Neuronal stem cell (in vitro differentiated cells): ENCODE measurements at regions not wholly inside any gene's neighbourhood (a gene's known extent, or its start where the extent isn't known, plus 50 kb on each side); places are given as distances from the start of the nearest gene placed in this dataset.
"Not testable (repeated sequence)": the region's sequence is repeated elsewhere in the genome, so short reads cannot be mapped to it uniquely, and the experiment has no call there.

Experiments
- DNase-seq: peaks from one replicate; pipeline ENCODE4 v3.0.0-alpha.2; 2013; ENCODE audit warnings: low spot score
- H2AFZ ChIP-seq: one replicate; pipeline ENCODE4 v1.6.1; 2013; ENCODE audit warnings: mild to moderate bottlenecking, low read length, inconsistent platforms
- H2AK5ac ChIP-seq: 2 replicates; pipeline ENCODE4 v1.6.1; 2013; ENCODE audit warnings: low read depth, mild to moderate bottlenecking, inconsistent platforms, low read length, moderate library complexity, mixed read lengths
- H2BK120ac ChIP-seq: 2 replicates; pipeline ENCODE4 v1.6.1; 2013; ENCODE audit warnings: low read depth, mild to moderate bottlenecking, inconsistent platforms, low read length, moderate library complexity, mixed read lengths
- H2BK12ac ChIP-seq: one replicate; pipeline ENCODE4 v1.6.1; 2013; ENCODE audit warnings: low read length, inconsistent platforms
- H2BK15ac ChIP-seq: 2 replicates; pipeline ENCODE4 v1.6.1; 2013; ENCODE audit warnings: mild to moderate bottlenecking, low read length, inconsistent platforms, mixed read lengths
- H2BK5ac ChIP-seq: one replicate; pipeline ENCODE4 v1.6.1; 2013; ENCODE audit warnings: inconsistent platforms, mild to moderate bottlenecking, low read length, moderate library complexity
- H3K14ac ChIP-seq: one replicate; pipeline ENCODE4 v1.6.1; 2013; ENCODE audit warnings: low read length, inconsistent platforms
- H3K18ac ChIP-seq: 2 replicates; pipeline ENCODE4 v1.6.1; 2013; ENCODE audit warnings: low read length, inconsistent platforms
- H3K23ac ChIP-seq: 2 replicates; pipeline ENCODE4 v1.6.1; 2013; ENCODE audit warnings: low read depth, mild to moderate bottlenecking, mixed read lengths, low read length, inconsistent platforms; ENCODE audit not compliant: poor library complexity
- H3K27ac ChIP-seq: replicated peaks from 3 replicates; pipeline ENCODE4 v1.5.1; 2013; ENCODE audit warnings: low read length, inconsistent platforms
- H3K27me3 ChIP-seq, 3 experiments: 2 replicates each; pipeline ENCODE4 v1.6.1; 2013; ENCODE audit warnings: low read length in 3 of 3, mild to moderate bottlenecking in 2 of 3, inconsistent platforms in 1 of 3, low read depth in 1 of 3, mixed read lengths in 1 of 3, moderate library complexity in 1 of 3; ENCODE audit not compliant: control insufficient read depth in 3 of 3, insufficient read depth in 3 of 3
- H3K36me3 ChIP-seq, 2 donors: replicated peaks in 1 of 2; 2 replicates each; pipeline ENCODE4 v1.6.1; 2013; ENCODE audit warnings: low read length in 2 of 2; ENCODE audit not compliant: control insufficient read depth in 2 of 2, insufficient read depth in 2 of 2
- H3K4ac ChIP-seq: 2 replicates; pipeline ENCODE4 v1.6.1; 2013; ENCODE audit warnings: inconsistent platforms, mild to moderate bottlenecking, low read length, moderate library complexity
- H3K4me1 ChIP-seq, 2 donors: 1 replicate in 1 of 2; 2 replicates in 1 of 2; pipeline ENCODE4 v1.6.1; 2013; ENCODE audit warnings: low read length in 2 of 2, low read depth in 1 of 2; ENCODE audit not compliant: control insufficient read depth in 2 of 2, insufficient read depth in 1 of 2
- H3K4me2 ChIP-seq: one replicate; pipeline ENCODE4 v1.6.1; 2013; ENCODE audit warnings: mild to moderate bottlenecking, low read length, inconsistent platforms; ENCODE audit not compliant: insufficient read depth, poor library complexity, severe bottlenecking
- H3K4me3 ChIP-seq, 2 donors: 2 replicates each; pipeline ENCODE4 v1.5.1; 2013; ENCODE audit warnings: low read length in 2 of 2, mild to moderate bottlenecking in 2 of 2, inconsistent platforms in 1 of 2, moderate library complexity in 1 of 2
- H3K79me1 ChIP-seq: one replicate; pipeline ENCODE4 v1.6.1; 2013; ENCODE audit warnings: low read depth, mild to moderate bottlenecking, inconsistent platforms, low read length, moderate library complexity
- H3K9ac ChIP-seq: one replicate; pipeline ENCODE4 v1.6.1; 2013; ENCODE audit warnings: mild to moderate bottlenecking, low read depth, low read length, inconsistent platforms; ENCODE audit not compliant: poor library complexity
- H3K9me3 ChIP-seq, 2 donors: replicated peaks in 1 of 2; 2 replicates each; pipeline versions ENCODE3 to v1.6.1; 2013; ENCODE audit warnings: low read length in 2 of 2, mild to moderate bottlenecking in 2 of 2, inconsistent platforms in 1 of 2, low read depth in 1 of 2, mixed read lengths in 1 of 2, moderate library complexity in 1 of 2; ENCODE audit not compliant: control insufficient read depth in 2 of 2, insufficient read depth in 1 of 2
- H4K8ac ChIP-seq: one replicate; pipeline ENCODE4 v1.6.1; 2013; ENCODE audit warnings: low read depth, mild to moderate bottlenecking, inconsistent platforms, low read length, moderate library complexity
- H4K91ac ChIP-seq: one replicate; pipeline ENCODE4 v1.6.1; 2013; ENCODE audit warnings: low read length, low read depth, mild to moderate bottlenecking, inconsistent platforms; ENCODE audit not compliant: poor library complexity
- WGBS, 2 donors: extraction: QIAGEN DNeasy Blood & Tissue Kit; methylation state at CpG; one replicate each; pipeline ENCODE4 v1.1.7; 2013; ENCODE audit warnings: missing lambda C conversion rate in 2 of 2, mixed read lengths in 1 of 2; ENCODE audit not compliant: insufficient read length in 2 of 2, insufficient replicate concordance in 1 of 2; ENCODE audit errors: extremely low coverage in 2 of 2; 5-methylcytosine and 5-hydroxymethylcytosine counted together

DNA sequence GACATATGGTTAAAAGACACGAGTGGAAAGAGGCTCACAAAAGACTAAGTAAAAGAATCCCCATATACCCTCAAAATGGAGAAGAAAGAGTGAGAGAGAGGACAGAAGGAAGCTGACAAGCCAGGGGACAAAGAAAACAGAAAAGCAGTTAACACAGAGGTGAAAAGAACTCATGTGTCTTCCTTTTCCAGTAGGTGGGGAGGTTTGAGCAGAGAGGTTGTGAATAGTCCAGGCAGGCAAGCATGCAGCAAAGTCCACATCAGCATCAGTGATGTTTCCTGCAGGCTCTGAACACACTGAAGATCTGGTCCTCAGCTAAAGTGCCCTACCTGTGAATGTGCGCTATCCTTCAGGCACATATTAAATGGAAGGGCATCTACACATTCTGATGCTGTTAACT lies 196.5 kb upstream of the IRAK1BP1 start:
- H3K14ac ChIP-seq = no peak overlapping the region
- H4K91ac ChIP-seq = no peak overlapping the region
- H2BK5ac ChIP-seq = no peak overlapping the region
- no peak overlapping the region for H3K9ac ChIP-seq
- H3K18ac ChIP-seq = no peak overlapping the region
- no peak overlapping the region for H2BK120ac ChIP-seq
- no peak for DNase-seq
- no peaks in the 10 kb centered on the region for H3K4me1 ChIP-seq
- H2AFZ ChIP-seq = no peak overlapping the region
- no peaks in the 10 kb centered on the region for H3K79me1 ChIP-seq
- peaks cover under 1 to 3% of the 10 kb centered on the region in 2 donors for H3K9me3 ChIP-seq
- H3K23ac ChIP-seq = no peak overlapping the region
- H3K4ac ChIP-seq = no peak overlapping the region
- no peak overlapping the region for H2AK5ac ChIP-seq
- H3K4me2 ChIP-seq = no peak overlapping the region
- no peak overlapping the region for H3K4me3 ChIP-seq
- no peak overlapping the region for H2BK12ac ChIP-seq
- H2BK15ac ChIP-seq = no peak overlapping the region
- H4K8ac ChIP-seq = no peak overlapping the region
- no peak overlapping the region for H3K27ac ChIP-seq
- no CpG with 5 or more reads among the region's 2 CpGs for WGBS, 2 donors
- no peaks in the 10 kb centered on the region for H3K36me3 ChIP-seq
- no peaks in the 10 kb centered on the region for H3K27me3 ChIP-seq

DNA sequence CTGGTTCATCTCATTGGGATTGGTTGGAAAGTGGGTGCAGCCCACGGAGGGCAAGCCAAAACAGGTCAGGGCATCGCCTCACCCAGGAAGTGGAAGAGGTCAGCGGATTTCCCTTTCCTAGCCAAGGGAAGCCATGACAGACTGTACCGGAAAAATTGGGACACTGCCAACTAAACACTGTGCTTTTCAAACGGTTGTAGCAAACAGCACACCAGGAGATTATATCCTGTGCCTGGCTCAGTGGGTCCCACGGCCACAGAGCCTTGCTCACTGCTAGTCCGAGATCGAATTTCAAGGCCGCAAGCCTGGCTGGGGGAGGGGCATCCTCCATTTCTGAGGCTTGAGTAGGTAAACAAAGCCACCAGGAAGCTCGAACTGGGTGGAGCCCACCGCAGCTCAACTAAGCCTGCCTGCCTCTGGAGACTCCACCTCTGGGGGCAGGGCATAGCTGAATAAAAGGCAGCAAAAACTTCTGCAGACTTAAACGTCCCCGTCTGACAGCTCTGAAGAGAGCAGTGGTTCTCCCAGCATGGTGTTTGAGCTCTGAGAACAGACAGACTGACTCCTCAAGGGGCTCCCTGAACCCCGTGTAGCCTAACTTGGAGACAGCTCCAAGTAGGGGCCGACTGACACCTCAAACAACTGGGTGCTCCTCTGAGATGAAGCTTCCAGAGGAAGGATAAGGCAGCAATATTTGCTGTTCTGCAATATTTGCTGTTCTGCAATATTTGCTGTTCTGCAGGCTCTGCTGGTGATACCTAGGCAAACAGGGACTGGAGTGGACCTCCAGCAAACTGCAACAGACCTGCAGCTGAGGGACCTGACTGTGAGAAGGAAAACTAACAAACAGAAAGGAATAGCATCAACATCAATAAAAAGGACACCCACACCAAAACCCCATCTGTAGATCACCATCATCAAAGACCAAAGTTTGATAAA lies 191.0 kb upstream of the IRAK1BP1 start:
- not testable (repeated sequence) for H3K27me3 ChIP-seq, H3K18ac ChIP-seq, H3K4me3 ChIP-seq, H3K23ac ChIP-seq, H3K9me3 ChIP-seq, H4K8ac ChIP-seq, H2BK5ac ChIP-seq, H3K4me1 ChIP-seq, H2BK12ac ChIP-seq, H3K36me3 ChIP-seq, H3K4me2 ChIP-seq, H4K91ac ChIP-seq, H2AFZ ChIP-seq, DNase-seq, H2BK120ac ChIP-seq, H2AK5ac ChIP-seq, H2BK15ac ChIP-seq, H3K4ac ChIP-seq, H3K27ac ChIP-seq, H3K9ac ChIP-seq, H3K14ac ChIP-seq, H3K79me1 ChIP-seq
- WGBS, 2 donors = no CpG with 5 or more reads among the region's 15 CpGs

GRCh38 chr6:78688668-78689067 lies 178.7 kb upstream of the IRAK1BP1 start:
- Histone ChIP-seq H3K4me2 (no peak overlapping the region), H3K27ac (no peak overlapping the region), H4K91ac (no peak overlapping the region), H2BK5ac (no peak overlapping the region), H4K8ac (no peak overlapping the region), H3K9ac (no peak overlapping the region), H3K4me1 (no peaks in the 10 kb centered on the region), H3K4me3 (no peak overlapping the region), H3K27me3 (no peaks in the 10 kb centered on the region), H3K79me1 (no peaks in the 10 kb centered on the region), H3K14ac (no peak overlapping the region), H2BK15ac (no peak overlapping the region), H2BK120ac (no peak overlapping the region), H3K4ac (no peak overlapping the region), H2AK5ac (no peak overlapping the region), H3K9me3 (no peaks in the 10 kb centered on the region), H3K23ac (no peak overlapping the region), H2AFZ (no peak overlapping the region), H3K18ac (no peak overlapping the region), H2BK12ac (no peak overlapping the region), H3K36me3 (no peaks in the 10 kb centered on the region)
- DNase-seq = no peak

DNA sequence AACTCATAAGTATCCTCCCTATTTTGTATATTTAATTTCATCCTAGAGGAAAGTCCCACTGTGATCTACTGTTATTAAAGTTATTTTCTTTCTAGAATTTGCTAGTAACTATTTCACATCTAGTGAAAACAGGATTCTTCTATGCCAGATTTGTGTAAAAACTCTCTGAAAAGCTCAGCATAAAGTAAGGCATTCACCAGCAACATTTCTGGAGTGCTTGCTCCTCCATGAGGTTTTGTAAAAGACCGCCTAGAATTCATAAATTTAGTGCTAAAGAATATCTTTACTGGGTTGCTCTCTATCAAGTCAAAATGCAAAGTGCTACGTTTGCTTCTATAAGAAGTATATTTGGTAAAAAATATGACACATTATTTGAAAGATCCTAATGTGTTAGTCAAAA lies 173.5 kb upstream of the IRAK1BP1 start:
- no CpG with 5 or more reads among the region's 2 CpGs for WGBS, 2 donors

More for the DNA sequence above, 173.5 kb upstream of the IRAK1BP1 start:
- Histone ChIP-seq H2BK12ac (no peak overlapping the region), H3K4me1 (no peaks in the 10 kb centered on the region), H3K4me3 (no peak overlapping the region), H3K27me3 (no peaks in the 10 kb centered on the region), H3K4ac (no peak overlapping the region), H3K23ac (no peak overlapping the region), H3K9ac (no peak overlapping the region), H2BK120ac (no peak overlapping the region), H3K27ac (no peak overlapping the region), H3K36me3 (no peaks in the 10 kb centered on the region), H4K8ac (no peak overlapping the region), H2AK5ac (no peak overlapping the region), H2AFZ (no peak overlapping the region), H2BK5ac (no peak overlapping the region), H4K91ac (no peak overlapping the region), H2BK15ac (no peak overlapping the region), H3K4me2 (no peak overlapping the region), H3K9me3 (no peaks in the 10 kb centered on the region), H3K79me1 (no peaks in the 10 kb centered on the region), H3K18ac (no peak overlapping the region), H3K14ac (no peak overlapping the region)
- DNase-seq = no peak
